ENCODE measurements at regions not wholly inside any gene's neighbourhood (a gene's known extent, or its start where the extent isn't known, plus 50 kb on each side); places are given as distances from the start of the nearest gene placed in this dataset.

- no peak for DNase-seq (ENCODE audit: low spot score)
Observed at GRCh38 chr4:24057915-24058559, 168.2 kb upstream of the PPARGC1A start.

GRCh38 chr4:24056289-24056688 lies 166.4 kb upstream of the PPARGC1A start:
- DNase-seq (ENCODE audit: low spot score): no peak

DNA sequence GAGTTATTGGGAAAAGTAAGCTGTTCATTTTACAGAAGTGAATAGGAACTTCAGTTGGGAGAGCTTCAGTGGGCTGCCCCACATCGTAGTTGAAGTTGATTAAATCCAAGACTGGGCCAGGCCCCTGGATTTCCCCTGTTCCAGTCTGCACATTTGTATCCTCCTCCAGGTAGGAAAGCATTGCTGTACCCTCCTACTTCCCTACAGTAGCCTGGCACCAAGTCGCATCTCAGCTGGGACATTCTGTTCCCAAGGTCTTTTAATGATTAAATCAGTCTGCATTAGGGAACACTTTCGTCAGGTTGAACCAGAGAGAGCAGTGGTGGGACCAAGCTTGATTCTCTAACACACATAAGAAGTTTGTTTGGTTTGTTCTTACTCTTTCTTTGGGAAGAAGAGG lies 165.8 kb upstream of the PPARGC1A start:
- DNase-seq (ENCODE audit: low spot score): no peak

DNA sequence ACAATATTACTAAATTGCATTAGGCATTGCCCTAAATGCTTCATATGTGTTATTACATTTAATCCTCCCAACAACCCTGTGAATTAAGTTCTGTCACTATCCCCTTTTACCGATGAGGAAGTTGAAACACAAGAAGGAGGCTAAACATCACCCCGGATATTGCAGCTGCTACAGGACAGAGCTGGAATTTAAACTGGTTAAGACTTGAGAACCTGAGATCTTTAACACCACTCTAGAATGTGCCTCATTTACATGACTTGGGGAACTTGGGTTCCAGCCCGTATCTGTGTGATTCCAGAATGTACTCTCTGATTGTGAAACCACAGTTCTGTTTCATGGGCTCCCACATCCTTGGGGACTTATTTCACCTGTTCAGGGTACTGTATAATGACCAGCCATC lies 165.1 kb upstream of the PPARGC1A start:
- DNase-seq (ENCODE audit: low spot score): no peak

- DNase-seq (ENCODE audit: low spot score): no peak
Observed at GRCh38 chr4:24053934-24054333, 164.1 kb upstream of the PPARGC1A start.

- DNase-seq (ENCODE audit: low spot score): no peak
Observed at GRCh38 chr4:24044610-24045589, 155.1 kb upstream of the PPARGC1A start.

GRCh38 chr4:24042094-24042493 lies 152.2 kb upstream of the PPARGC1A start:
- no peak for DNase-seq (ENCODE audit: low spot score)

DNA sequence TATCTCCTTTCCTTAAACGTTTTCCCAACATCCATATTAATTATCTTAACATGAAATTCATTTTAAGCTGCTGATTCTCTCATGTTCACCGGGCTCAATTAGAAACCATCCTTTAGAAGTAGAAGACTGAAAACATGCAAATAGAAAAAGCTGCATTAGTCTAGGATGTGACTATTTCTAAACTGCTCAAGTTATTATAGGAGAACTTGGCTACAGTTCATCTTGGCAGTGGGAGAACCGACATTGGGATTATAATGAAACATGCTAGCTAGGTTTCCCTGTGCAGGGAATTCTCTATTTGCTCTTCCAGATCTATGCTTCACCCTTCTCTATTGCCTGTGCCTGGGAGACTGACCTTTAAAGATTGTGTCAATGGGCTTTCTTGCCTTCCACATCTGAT lies 151.0 kb upstream of the PPARGC1A start:
- no peak for DNase-seq (ENCODE audit: low spot score)

DNA sequence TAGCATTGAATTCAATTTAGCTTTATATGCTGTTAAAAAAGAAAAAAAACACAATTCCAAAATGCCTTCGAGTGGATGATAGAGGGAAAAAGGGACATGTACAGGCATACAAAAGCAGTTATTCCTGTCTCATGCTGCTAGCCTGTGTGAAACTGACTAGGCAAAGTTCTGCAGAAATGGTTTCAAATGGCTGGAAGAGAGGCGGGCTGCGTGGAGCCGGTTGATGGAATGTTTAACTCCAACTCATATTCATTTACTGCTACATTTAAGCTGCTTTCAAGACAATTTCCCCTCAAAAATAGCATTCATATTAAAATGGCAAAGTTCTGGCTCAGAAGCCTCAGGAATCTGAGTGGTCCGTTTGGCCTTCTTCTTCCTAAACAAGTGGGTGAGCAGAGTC lies 143.8 kb upstream of the PPARGC1A start:
- no peak for DNase-seq (ENCODE audit: low spot score)

DNA sequence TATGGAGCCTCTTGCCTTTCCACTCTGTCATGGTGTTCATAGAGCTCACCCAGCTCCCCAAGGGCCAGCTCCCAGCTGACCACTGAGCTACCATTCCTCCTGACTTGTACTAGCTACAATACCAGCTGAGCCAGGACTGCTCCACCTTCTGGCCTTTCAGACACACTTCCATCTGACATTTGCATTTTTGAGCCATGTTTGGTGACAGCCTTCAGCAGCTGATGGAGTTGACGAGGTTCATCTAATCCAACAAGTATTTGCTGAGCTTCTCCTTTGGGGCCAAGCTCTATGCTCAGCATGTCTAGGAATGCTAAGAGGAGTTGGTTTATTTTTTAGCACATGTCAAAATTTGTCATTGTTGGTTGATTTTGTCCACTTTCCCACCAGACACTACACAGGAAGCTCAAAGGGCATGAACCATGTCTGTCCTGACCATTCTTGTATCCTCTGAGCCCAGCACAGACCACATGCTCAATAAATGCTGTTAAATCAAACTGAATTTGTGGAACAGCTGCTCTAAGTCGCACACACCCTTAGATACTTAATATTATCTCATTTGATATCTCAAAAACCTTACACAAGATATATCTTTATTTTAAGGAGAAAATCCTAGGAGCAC lies 142.6 kb upstream of the PPARGC1A start:
- peak; percentile 48 for DNase-seq (ENCODE audit: low spot score)

GRCh38 chr4:24026596-24026995 lies 136.7 kb upstream of the PPARGC1A start:
- no peak for DNase-seq (ENCODE audit: low spot score)

DNA sequence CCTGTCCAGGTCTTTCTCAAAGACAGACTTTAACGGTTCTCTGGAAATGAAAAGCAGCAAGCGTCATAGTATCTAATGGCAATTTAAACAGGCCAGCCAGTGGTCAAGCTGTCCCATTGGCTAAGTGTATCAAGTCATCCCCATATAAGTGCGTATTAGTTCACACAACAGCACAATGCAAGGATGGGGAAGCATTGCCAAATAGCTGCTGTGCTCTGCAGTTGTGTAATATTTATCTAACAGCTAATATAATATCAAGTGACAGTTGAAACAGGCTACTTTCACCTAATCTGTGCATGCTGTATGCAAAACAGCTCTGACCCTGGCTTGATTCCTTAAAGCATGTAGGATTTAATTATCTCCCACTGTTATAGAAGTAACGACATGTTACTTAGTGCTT lies 134.8 kb upstream of the PPARGC1A start:
- DNase-seq (ENCODE audit: low spot score): no peak

GRCh38 chr4:24024157-24024556 lies 134.3 kb upstream of the PPARGC1A start:
- DNase-seq (ENCODE audit: low spot score): no peak

- DNase-seq (ENCODE audit: low spot score): no peak
Observed at GRCh38 chr4:24015782-24016181, 125.9 kb upstream of the PPARGC1A start.

DNA sequence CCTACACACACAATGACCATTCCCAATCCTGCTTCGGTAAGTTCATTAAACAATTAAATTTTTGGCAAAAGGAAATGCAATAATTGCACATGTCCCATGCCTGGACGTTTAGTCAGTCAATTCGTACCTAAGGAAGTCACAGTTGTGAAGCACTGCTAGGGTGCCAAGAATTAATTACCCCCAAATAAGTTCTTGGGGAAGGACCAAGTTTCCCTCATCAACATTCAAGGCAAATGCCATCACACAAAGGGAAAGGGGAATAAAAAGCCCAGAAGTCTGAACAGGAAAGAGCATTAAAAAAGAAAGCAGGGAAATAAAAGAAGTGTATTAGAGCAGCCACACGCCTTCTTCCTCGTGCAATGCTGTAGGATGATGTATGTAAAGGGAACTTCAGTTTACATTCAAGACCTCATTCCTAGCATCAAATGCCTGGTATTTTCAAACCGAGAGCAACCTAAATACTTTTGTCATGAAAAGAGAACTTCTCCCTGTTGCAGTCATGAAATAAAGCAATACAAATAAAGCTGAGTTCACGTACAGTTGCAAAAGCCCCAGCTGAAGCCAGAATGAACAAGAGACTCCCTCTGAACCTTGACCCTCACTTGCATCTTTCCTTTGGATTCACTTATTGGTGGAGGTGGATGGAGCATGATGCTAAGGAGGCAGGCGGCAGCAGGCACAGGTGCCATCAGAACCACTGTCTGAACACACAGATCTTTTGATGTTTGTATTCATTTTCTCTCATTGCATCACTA lies 124.0 kb upstream of the PPARGC1A start:
- no peak for DNase-seq (ENCODE audit: low spot score)

- DNase-seq (ENCODE audit: low spot score): no peak
Observed at GRCh38 chr4:24010994-24011393, 121.1 kb upstream of the PPARGC1A start.

- DNase-seq (ENCODE audit: low spot score): no peak
Observed at GRCh38 chr4:24010573-24010972, 120.7 kb upstream of the PPARGC1A start.

GRCh38 chr4:24007860-24008261 lies 118.0 kb upstream of the PPARGC1A start:
- no peak for DNase-seq (ENCODE audit: low spot score)

GRCh38 chr4:24006269-24006668 lies 116.4 kb upstream of the PPARGC1A start:
- no peak for DNase-seq (ENCODE audit: low spot score)

DNA sequence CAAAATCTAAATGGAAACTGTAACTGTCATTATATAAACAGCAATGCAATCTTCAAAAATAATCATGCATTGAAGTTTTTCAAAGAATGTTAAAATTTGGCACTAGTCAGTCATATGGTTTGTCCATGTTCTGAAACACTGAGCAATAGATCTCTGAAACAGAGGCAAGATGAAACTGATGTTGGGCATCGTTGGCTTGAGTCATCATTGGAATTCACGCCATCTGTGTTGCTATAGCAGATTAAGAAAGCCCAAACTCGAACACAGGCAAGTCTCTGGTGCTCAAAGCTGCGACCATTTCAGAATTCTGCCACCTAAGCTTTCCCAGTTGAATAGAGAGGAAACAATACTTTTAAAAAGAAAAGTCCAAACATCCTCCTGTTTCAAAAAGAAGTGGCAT lies 114.1 kb upstream of the PPARGC1A start:
- no peak for DNase-seq (ENCODE audit: low spot score)

DNA sequence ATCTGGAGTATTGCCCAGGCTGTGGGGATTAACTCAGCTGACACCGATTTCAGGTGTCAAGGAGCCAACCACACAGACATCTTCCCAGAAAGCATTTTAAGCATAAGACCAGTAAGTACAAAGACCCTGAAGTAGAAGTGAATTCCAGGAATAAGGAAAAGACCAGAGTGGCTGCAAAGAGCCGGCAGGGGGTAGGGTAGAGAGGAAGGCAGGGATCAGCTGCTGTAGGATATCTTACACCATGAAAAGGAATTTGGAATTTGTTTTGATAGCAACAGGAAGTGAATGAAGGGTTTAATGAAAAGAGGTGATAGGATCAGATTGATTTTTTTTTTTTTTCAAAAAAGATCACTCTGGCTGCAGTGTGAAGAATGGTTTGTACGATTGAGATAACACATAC lies 113.6 kb upstream of the PPARGC1A start:
- no peak for DNase-seq (ENCODE audit: low spot score)

- DNase-seq (ENCODE audit: low spot score): no peak
Observed at GRCh38 chr4:24002330-24002966, 112.6 kb upstream of the PPARGC1A start.
